SK-N-SH (cell line): ENCODE measurements at regions not wholly inside any gene's neighbourhood (a gene's known extent, or its start where the extent isn't known, plus 50 kb on each side); places are given as distances from the start of the nearest gene placed in this dataset.

ENCODE experiments used
- CHD2 ChIP-seq: fragments of 150-350 bp; IDR thresholded peaks from 2 replicates; pipeline ENCODE4 v1.6.1; 2018; ENCODE audit warnings: low read length; ENCODE audit not compliant: partially characterized antibody
- CTCF ChIP-seq: fragments of 200-600 bp; sonication (generic); IDR thresholded peaks from 2 replicates; pipeline ENCODE4 v1.6.1; 2017; ENCODE audit warnings: antibody characterized with exemption, mild to moderate bottlenecking, moderate library complexity
- EP300 ChIP-seq, 2 experiments: IDR thresholded peaks; 2 replicates each; pipeline versions ENCODE4 v1.4.0 to v1.6.1; 2012; ENCODE audit warnings: borderline replicate concordance in 1 of 2, low read depth in 1 of 2, low read length in 1 of 2
- EZH2phosphoT487 ChIP-seq: fragments of 200-600 bp; sonication (generic); IDR thresholded peaks from 2 replicates; pipeline ENCODE4 v1.6.1; 2017; ENCODE audit warnings: low read depth, mixed run types, mild to moderate bottlenecking, antibody characterized with exemption, moderate library complexity, borderline replicate concordance
- FOXM1 ChIP-seq: IDR thresholded peaks from 2 replicates; pipeline ENCODE4 v1.4.0; 2012; ENCODE audit warnings: low read depth, mild to moderate bottlenecking
- GABPA ChIP-seq: IDR thresholded peaks from 2 replicates; pipeline ENCODE4 v1.4.0; 2012; ENCODE audit warnings: low read depth, mild to moderate bottlenecking
- IRF3 ChIP-seq: fragments of 150-350 bp; IDR thresholded peaks from 2 replicates; pipeline ENCODE4 v1.6.1; 2016; ENCODE audit warnings: mild to moderate bottlenecking, low read depth, low read length
- JUND ChIP-seq: IDR thresholded peaks from 2 replicates; pipeline ENCODE4 v1.4.0; 2012
- POLR2AphosphoS5 ChIP-seq: IDR thresholded peaks from 2 replicates; pipeline ENCODE4 v1.6.1; 2012; ENCODE audit warnings: low read depth, low read length
- SIN3A ChIP-seq: IDR thresholded peaks from 2 replicates; pipeline ENCODE4 v1.6.1; 2012; ENCODE audit warnings: low read depth, mild to moderate bottlenecking, low read length, moderate library complexity, borderline replicate concordance
- TF ChIP-seq, protein P1 (sequence below): IDR thresholded peaks from 2 replicates; pipeline ENCODE4 v1.4.0; 2012; ENCODE audit warnings: low read depth, borderline replicate concordance
- TF ChIP-seq, protein P2 (sequence below): IDR thresholded peaks from 2 replicates; pipeline ENCODE4 v1.4.0; 2012; ENCODE audit warnings: low read depth
- TF ChIP-seq, protein P3 (sequence below): IDR thresholded peaks from 2 replicates; pipeline ENCODE4 v1.6.1; 2012; ENCODE audit warnings: mild to moderate bottlenecking, low read depth, low read length, moderate library complexity

GRCh38 chr9:21711504-21711903 is 90.9 kb upstream of the MTAP start:
- TF ChIP-seq FOXM1 (no peak), CTCF (no peak), IRF3 (no peak), GABPA (no peak), POLR2AphosphoS5 (no peak), JUND (no peak), CHD2 (no peak), SIN3A (no peak), EZH2phosphoT487 (no peak), EP300 (IDR thresholded peaks at IDR 0.05; ENCODE audit: borderline replicate concordance in 1 of 2, low read depth in 1 of 2, low read length in 1 of 2) (no peak)
- TF ChIP-seq, protein P1, sequence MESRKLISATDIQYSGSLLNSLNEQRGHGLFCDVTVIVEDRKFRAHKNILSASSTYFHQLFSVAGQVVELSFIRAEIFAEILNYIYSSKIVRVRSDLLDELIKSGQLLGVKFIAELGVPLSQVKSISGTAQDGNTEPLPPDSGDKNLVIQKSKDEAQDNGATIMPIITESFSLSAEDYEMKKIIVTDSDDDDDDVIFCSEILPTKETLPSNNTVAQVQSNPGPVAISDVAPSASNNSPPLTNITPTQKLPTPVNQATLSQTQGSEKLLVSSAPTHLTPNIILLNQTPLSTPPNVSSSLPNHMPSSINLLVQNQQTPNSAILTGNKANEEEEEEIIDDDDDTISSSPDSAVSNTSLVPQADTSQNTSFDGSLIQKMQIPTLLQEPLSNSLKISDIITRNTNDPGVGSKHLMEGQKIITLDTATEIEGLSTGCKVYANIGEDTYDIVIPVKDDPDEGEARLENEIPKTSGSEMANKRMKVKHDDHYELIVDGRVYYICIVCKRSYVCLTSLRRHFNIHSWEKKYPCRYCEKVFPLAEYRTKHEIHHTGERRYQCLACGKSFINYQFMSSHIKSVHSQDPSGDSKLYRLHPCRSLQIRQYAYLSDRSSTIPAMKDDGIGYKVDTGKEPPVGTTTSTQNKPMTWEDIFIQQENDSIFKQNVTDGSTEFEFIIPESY = no peak
- TF ChIP-seq, protein P2, sequence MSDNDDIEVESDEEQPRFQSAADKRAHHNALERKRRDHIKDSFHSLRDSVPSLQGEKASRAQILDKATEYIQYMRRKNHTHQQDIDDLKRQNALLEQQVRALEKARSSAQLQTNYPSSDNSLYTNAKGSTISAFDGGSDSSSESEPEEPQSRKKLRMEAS = no peak
- TF ChIP-seq, protein P3, sequence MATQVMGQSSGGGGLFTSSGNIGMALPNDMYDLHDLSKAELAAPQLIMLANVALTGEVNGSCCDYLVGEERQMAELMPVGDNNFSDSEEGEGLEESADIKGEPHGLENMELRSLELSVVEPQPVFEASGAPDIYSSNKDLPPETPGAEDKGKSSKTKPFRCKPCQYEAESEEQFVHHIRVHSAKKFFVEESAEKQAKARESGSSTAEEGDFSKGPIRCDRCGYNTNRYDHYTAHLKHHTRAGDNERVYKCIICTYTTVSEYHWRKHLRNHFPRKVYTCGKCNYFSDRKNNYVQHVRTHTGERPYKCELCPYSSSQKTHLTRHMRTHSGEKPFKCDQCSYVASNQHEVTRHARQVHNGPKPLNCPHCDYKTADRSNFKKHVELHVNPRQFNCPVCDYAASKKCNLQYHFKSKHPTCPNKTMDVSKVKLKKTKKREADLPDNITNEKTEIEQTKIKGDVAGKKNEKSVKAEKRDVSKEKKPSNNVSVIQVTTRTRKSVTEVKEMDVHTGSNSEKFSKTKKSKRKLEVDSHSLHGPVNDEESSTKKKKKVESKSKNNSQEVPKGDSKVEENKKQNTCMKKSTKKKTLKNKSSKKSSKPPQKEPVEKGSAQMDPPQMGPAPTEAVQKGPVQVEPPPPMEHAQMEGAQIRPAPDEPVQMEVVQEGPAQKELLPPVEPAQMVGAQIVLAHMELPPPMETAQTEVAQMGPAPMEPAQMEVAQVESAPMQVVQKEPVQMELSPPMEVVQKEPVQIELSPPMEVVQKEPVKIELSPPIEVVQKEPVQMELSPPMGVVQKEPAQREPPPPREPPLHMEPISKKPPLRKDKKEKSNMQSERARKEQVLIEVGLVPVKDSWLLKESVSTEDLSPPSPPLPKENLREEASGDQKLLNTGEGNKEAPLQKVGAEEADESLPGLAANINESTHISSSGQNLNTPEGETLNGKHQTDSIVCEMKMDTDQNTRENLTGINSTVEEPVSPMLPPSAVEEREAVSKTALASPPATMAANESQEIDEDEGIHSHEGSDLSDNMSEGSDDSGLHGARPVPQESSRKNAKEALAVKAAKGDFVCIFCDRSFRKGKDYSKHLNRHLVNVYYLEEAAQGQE = no peak
